Hepatocyte (in vitro differentiated cells): ENCODE measurements at regions not wholly inside any gene's neighbourhood (a gene's known extent, or its start where the extent isn't known, plus 50 kb on each side); places are given as distances from the start of the nearest gene placed in this dataset.

Experiments used
- CTCF ChIP-seq: fragments of 200-600 bp; sonication (generic); IDR thresholded peaks from 2 replicates; pipeline ENCODE4 v1.5.1; 2016; ENCODE audit warnings: antibody characterized with exemption, mild to moderate bottlenecking; ENCODE audit not compliant: poor library complexity
- EZH2 ChIP-seq: fragments of 200-600 bp; sonication (generic); IDR thresholded peaks from 2 replicates; pipeline ENCODE4 v1.6.1; 2016; ENCODE audit warnings: antibody characterized with exemption, mild to moderate bottlenecking, borderline replicate concordance
- EZH2phosphoT487 ChIP-seq: fragments of 200-600 bp; sonication (generic); IDR thresholded peaks from one replicate; pipeline ENCODE4 v1.6.1; 2018; ENCODE audit warnings: antibody characterized with exemption, mild to moderate bottlenecking, low read depth, moderate library complexity; ENCODE audit not compliant: unreplicated experiment, severe bottlenecking

DNA sequence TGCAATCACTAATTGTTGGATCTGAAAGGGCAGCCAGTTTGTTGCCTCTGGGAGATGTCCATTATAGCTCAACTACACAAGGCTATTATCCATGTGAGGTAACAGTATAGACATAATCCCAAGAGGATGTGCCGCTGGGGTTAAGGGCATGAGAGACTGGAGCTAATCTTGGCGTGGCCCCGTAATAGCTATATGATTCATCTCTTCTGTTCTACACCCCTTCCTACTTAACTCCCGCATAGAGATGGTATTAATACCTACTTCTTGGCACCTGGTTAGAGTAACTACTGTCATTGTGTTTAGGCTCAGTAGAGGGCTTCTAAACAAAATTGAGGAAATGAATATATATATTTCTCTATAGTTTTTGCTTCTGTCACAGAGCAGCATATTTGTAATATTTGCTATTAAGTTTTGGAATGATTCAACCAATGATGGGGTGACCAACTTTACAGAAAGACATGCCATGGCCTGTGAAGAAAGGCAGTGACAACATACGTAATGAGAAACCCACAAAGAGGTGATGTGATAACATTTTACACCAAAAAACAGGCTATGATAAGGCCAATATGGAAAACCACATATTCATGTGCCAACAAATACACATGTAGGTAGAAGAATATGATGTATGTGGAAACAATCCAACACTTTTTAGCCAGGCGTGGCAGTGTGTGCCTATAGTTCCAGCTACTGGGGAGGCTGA lies 76.8 kb upstream of the DPH6 start:
- TF ChIP-seq CTCF: no peak
- no peak for TF ChIP-seq EZH2phosphoT487
- TF ChIP-seq EZH2: no peak
